ENCODE measurements at regions not wholly inside any gene's neighbourhood (a gene's known extent, or its start where the extent isn't known, plus 50 kb on each side); places are given as distances from the start of the nearest gene placed in this dataset.
"Not testable (repeated sequence)": the region's sequence is repeated elsewhere in the genome, so short reads cannot be mapped to it uniquely, and the experiment has no call there.

GRCh38 chr13:18279971-18280370 lies 901.7 kb downstream of the TUBA3C start:
- TF ChIP-seq CTCF, MAX (IDR thresholded peaks at IDR 0.05; ENCODE audit: low read depth, low read length): not testable (repeated sequence)
